H7 (cell line): ENCODE measurements at regions not wholly inside any gene's neighbourhood (a gene's known extent, or its start where the extent isn't known, plus 50 kb on each side); places are given as distances from the start of the nearest gene placed in this dataset.
A peak's percentile ranks its signal among the peaks of the same experiment; 100 is the strongest.
"Not testable (repeated sequence)": the region's sequence is repeated elsewhere in the genome, so short reads cannot be mapped to it uniquely, and the experiment has no call there.

Experiments
- DNase-seq: peaks from one replicate; pipeline ENCODE4 v3.0.0; 2012
- H3K27me3 ChIP-seq: 2 replicates; pipeline ENCODE4 v1.6.0; 2011; ENCODE audit warnings: mild to moderate bottlenecking, low read length; ENCODE audit not compliant: control insufficient read depth, insufficient read depth
- H3K36me3 ChIP-seq: replicated peaks from 2 replicates; pipeline ENCODE4 v1.5.1; 2011; ENCODE audit warnings: low read length; ENCODE audit not compliant: control insufficient read depth, insufficient read depth
- H3K4me3 ChIP-seq: 2 replicates; pipeline ENCODE4 v1.5.1; 2011; ENCODE audit warnings: low read depth, mild to moderate bottlenecking, control low read depth, low read length, moderate library complexity; ENCODE audit not compliant: insufficient read depth

GRCh38 chr6:28606424-28607391, 81.0 kb downstream of the GPX5 start:
- H3K4me3 ChIP-seq = peak overlapping the region; percentile 49
- no peaks in the 10 kb centered on the region for H3K36me3 ChIP-seq
- H3K27me3 ChIP-seq = peaks cover 3% of the 10 kb centered on the region; the same call in 1 of the 2 replicates
- DNase-seq = peak; percentile 75

- Histone ChIP-seq H3K27me3 (peaks cover 3% of the 10 kb centered on the region; the same call in 1 of the 2 replicates), H3K4me3 (no peak overlapping the region)
- DNase-seq = no peak
Observed at GRCh38 chr6:28607990-28608389, 82.3 kb downstream of the GPX5 start.

GRCh38 chr6:28609672-28610071, 84.0 kb downstream of the GPX5 start:
- Histone ChIP-seq H3K4me3 (no peak overlapping the region), H3K36me3 (no peaks in the 10 kb centered on the region), H3K27me3 (peaks cover 3% of the 10 kb centered on the region; the same call in 1 of the 2 replicates)
- no peak for DNase-seq

More at GRCh38 chr6:28607990-28608389, 82.3 kb downstream of the GPX5 start:
- no peaks in the 10 kb centered on the region for H3K36me3 ChIP-seq

- no peaks in the 10 kb centered on the region for H3K36me3 ChIP-seq
- H3K27me3 ChIP-seq = no peaks in the 10 kb centered on the region; the same call in 1 of the 2 replicates
- no peak overlapping the region for H3K4me3 ChIP-seq
- DNase-seq = no peak
Observed at GRCh38 chr6:28615616-28615954, 89.9 kb downstream of the GPX5 start.

- peak; percentile 58 for DNase-seq
- Histone ChIP-seq H3K4me3 (peak overlapping the region; percentile 46), H3K27me3 (no peaks in the 10 kb centered on the region; the same call in 1 of the 2 replicates), H3K36me3 (no peaks in the 10 kb centered on the region)
Observed at GRCh38 chr6:28615955-28616747, 90.5 kb downstream of the GPX5 start.

GRCh38 chr6:28618898-28619555, 93.3 kb downstream of the GPX5 start:
- no peaks in the 10 kb centered on the region; the same call in 1 of the 2 replicates for H3K27me3 ChIP-seq
- no peaks in the 10 kb centered on the region for H3K36me3 ChIP-seq
- H3K4me3 ChIP-seq = no peak overlapping the region
- DNase-seq = no peak

- H3K36me3 ChIP-seq, DNase-seq, H3K27me3 ChIP-seq: not testable (repeated sequence)
- H3K4me3 ChIP-seq = peak overlapping the region; percentile 43
Observed at GRCh38 chr6:28621268-28621667, 95.6 kb downstream of the GPX5 start.

GRCh38 chr6:28623242-28623641, 97.6 kb downstream of the GPX5 start:
- not testable (repeated sequence) for DNase-seq, H3K36me3 ChIP-seq, H3K27me3 ChIP-seq, H3K4me3 ChIP-seq

GRCh38 chr6:28626386-28626785, 100.7 kb downstream of the GPX5 start:
- not testable (repeated sequence) for H3K36me3 ChIP-seq, DNase-seq, H3K27me3 ChIP-seq, H3K4me3 ChIP-seq

- H3K4me3 ChIP-seq = no peak overlapping the region
- no peaks in the 10 kb centered on the region for H3K36me3 ChIP-seq
- peaks cover 34% of the 10 kb centered on the region for H3K27me3 ChIP-seq
- no peak for DNase-seq
Observed at GRCh38 chr6:28632326-28632851, 106.7 kb downstream of the GPX5 start.

- peak overlapping the region; percentile 66 for H3K4me3 ChIP-seq
- H3K36me3 ChIP-seq = no peaks in the 10 kb centered on the region
- peaks cover 43% of the 10 kb centered on the region for H3K27me3 ChIP-seq
- peak; percentile 64 for DNase-seq
Observed at GRCh38 chr6:28633445-28634215, 107.9 kb downstream of the GPX5 start.

- peak; percentile 15 for DNase-seq
- Histone ChIP-seq H3K27me3 (peaks cover 43% of the 10 kb centered on the region), H3K4me3 (peak overlapping the region; percentile 66), H3K36me3 (no peaks in the 10 kb centered on the region)
Observed at GRCh38 chr6:28634411-28634760, 108.7 kb downstream of the GPX5 start.

- peak; percentile 75 for DNase-seq
- Histone ChIP-seq H3K4me3 (peak overlapping the region; percentile 66), H3K27me3 (peaks cover 43% of the 10 kb centered on the region), H3K36me3 (no peaks in the 10 kb centered on the region)
Observed at GRCh38 chr6:28634761-28635546, 109.3 kb downstream of the GPX5 start.
